Naive thymus-derived CD4-positive, alpha-beta T cell (primary cell): ENCODE measurements at regions not wholly inside any gene's neighbourhood (a gene's known extent, or its start where the extent isn't known, plus 50 kb on each side); places are given as distances from the start of the nearest gene placed in this dataset.

Experiments used
- ATAC-seq: fragments of 150-1000 bp; cut with Tn5 transposase; 2 replicates; pipeline ENCODE4 v1.10.0; 2021; ENCODE audit warnings: mild to moderate bottlenecking, moderate library complexity
- CTCF ChIA-PET: fragments of 350-600 bp; sonication (Branson Sonifier 250); formaldehyde crosslinking; loops from one replicate; lab custom pipeline; 2021; ENCODE audit warnings: antibody characterized with exemption; lab: Charles Lee
- POLR2A ChIA-PET: fragments of 350-600 bp; sonication (Branson Sonifier 250); formaldehyde crosslinking; loops from one replicate; lab custom pipeline; 2021; ENCODE audit warnings: antibody characterized with exemption, inconsistent platforms; lab: Charles Lee
- DNase-seq, 9 donors: peaks; one replicate each; pipeline versions ENCODE4 v3.0.0 to v3.0.0-alpha.2; 2020 to 2022; ENCODE audit warnings: mixed read lengths in 1 of 9
- H3K27ac ChIP-seq: one replicate; pipeline ENCODE4 v1.7.0; 2013; ENCODE audit warnings: mild to moderate bottlenecking, low read depth, low read length, moderate library complexity
- H3K27me3 ChIP-seq, 2 donors: one replicate each; pipeline ENCODE4 v1.7.0; 2013; ENCODE audit warnings: low read length in 2 of 2, mild to moderate bottlenecking in 2 of 2, moderate library complexity in 2 of 2; ENCODE audit not compliant: control insufficient read depth in 2 of 2, insufficient read depth in 2 of 2
- H3K36me3 ChIP-seq, 3 experiments: 1 replicate in 2 of 3; 2 replicates in 1 of 3; pipeline ENCODE4 v1.7.0; 2013; ENCODE audit warnings: low read length in 3 of 3, mild to moderate bottlenecking in 3 of 3, moderate library complexity in 1 of 3; ENCODE audit not compliant: insufficient read depth in 3 of 3, control insufficient read depth in 2 of 3
- H3K4me1 ChIP-seq, 2 donors: one replicate each; pipeline ENCODE4 v1.7.0; 2013; ENCODE audit warnings: low read length in 2 of 2, mild to moderate bottlenecking in 2 of 2, moderate library complexity in 1 of 2; ENCODE audit not compliant: control insufficient read depth in 2 of 2, insufficient read depth in 2 of 2
- H3K4me3 ChIP-seq: 2 replicates; pipeline ENCODE4 v1.7.0; 2013; ENCODE audit warnings: mild to moderate bottlenecking, low read length
- H3K9me3 ChIP-seq, 3 experiments: 1 replicate in 2 of 3; 2 replicates in 1 of 3; pipeline ENCODE4 v1.7.0; 2013; ENCODE audit warnings: low read length in 3 of 3; ENCODE audit not compliant: control insufficient read depth in 2 of 3
- H3K27ac Mint-ChIP-seq, 9 donors: one replicate each; pipeline ENCODE4 v1.8.0; 2020 to 2022; ENCODE audit warnings: mixed read lengths in 9 of 9, mild to moderate bottlenecking in 8 of 9, moderate library complexity in 5 of 9, inconsistent platforms in 2 of 9
- H3K27me3 Mint-ChIP-seq, 5 donors: one replicate each; pipeline ENCODE4 v1.8.0; 2021 to 2022; ENCODE audit warnings: mixed read lengths in 5 of 5, mild to moderate bottlenecking in 1 of 5
- H3K36me3 Mint-ChIP-seq, 5 donors: one replicate each; pipeline ENCODE4 v1.8.0; 2020 to 2022; ENCODE audit warnings: mixed read lengths in 5 of 5, mild to moderate bottlenecking in 3 of 5, inconsistent platforms in 1 of 5
- H3K4me1 Mint-ChIP-seq, 7 donors: one replicate each; pipeline ENCODE4 v1.8.0; 2020 to 2022; ENCODE audit warnings: mixed read lengths in 7 of 7, mild to moderate bottlenecking in 3 of 7, inconsistent platforms in 1 of 7
- H3K4me3 Mint-ChIP-seq, 10 donors: one replicate each; pipeline ENCODE4 v1.8.0; 2020 to 2022; ENCODE audit warnings: mild to moderate bottlenecking in 10 of 10, mixed read lengths in 10 of 10, moderate library complexity in 6 of 10, inconsistent platforms in 2 of 10
- H3K9me3 Mint-ChIP-seq, 11 donors: one replicate each; pipeline ENCODE4 v1.8.0; 2020 to 2022; ENCODE audit warnings: mixed read lengths in 11 of 11, mild to moderate bottlenecking in 4 of 11, inconsistent platforms in 1 of 11, moderate library complexity in 1 of 11
- intact Hi-C, 2 donors: fragments of 100-400 bp; cut with micrococcal nuclease; formaldehyde crosslinking; loops; one replicate each; pipeline ENCODE4 v1.15.1; 2023

GRCh38 chr4:33467291-33467690 lies 2747.1 kb downstream of the PCDH7 start:
- peaks cover 0 to 14% (median 6%) of the 10 kb centered on the region in 11 donors for H3K9me3 Mint-ChIP-seq
- H3K27ac ChIP-seq = no peak overlapping the region
- DNase-seq (no peak), ATAC-seq (no peak)
- H3K4me3 Mint-ChIP-seq = no peak overlapping the region
- H3K27me3 Mint-ChIP-seq = no peaks in the 10 kb centered on the region
- no peaks in the 10 kb centered on the region for H3K4me1 Mint-ChIP-seq
- no peaks in the 10 kb centered on the region for H3K27me3 ChIP-seq
- no peak overlapping the region for H3K27ac Mint-ChIP-seq
- intact Hi-C loops = no loop called here
- H3K36me3 ChIP-seq = no peaks in the 10 kb centered on the region
- H3K4me3 ChIP-seq = no peak overlapping the region
- POLR2A ChIA-PET = no interaction called here
- H3K4me1 ChIP-seq = no peaks in the 10 kb centered on the region
- CTCF ChIA-PET = interaction anchor here (1.2 kb wide), 1 partner anchor 11 kb away, joined by 3 read pairs; no protein-coding TSS in a partner anchor
- peaks cover 0 to 3% (median 0%) of the 10 kb centered on the region in 3 experiments for H3K9me3 ChIP-seq
- no peaks in the 10 kb centered on the region for H3K36me3 Mint-ChIP-seq

GRCh38 chr4:33470805-33471204 lies 2750.6 kb downstream of the PCDH7 start:
- ChIA-PET POLR2A (no interaction called here), CTCF (no interaction called here)
- Mint-ChIP-seq H3K36me3 (no peaks in the 10 kb centered on the region), H3K9me3 (peaks cover 0 to 13% (median 7%) of the 10 kb centered on the region in 11 donors), H3K4me1 (no peaks in the 10 kb centered on the region), H3K27ac (no peak overlapping the region), H3K27me3 (no peaks in the 10 kb centered on the region), H3K4me3 (no peak overlapping the region)
- ATAC-seq (no peak), DNase-seq (no peak)
- Histone ChIP-seq H3K4me3 (no peak overlapping the region), H3K9me3 (peaks cover 0 to 3% (median 0%) of the 10 kb centered on the region in 3 experiments), H3K27me3 (no peaks in the 10 kb centered on the region), H3K36me3 (no peaks in the 10 kb centered on the region), H3K27ac (no peak overlapping the region), H3K4me1 (no peaks in the 10 kb centered on the region)
- intact Hi-C loops = no loop called here

- Histone ChIP-seq H3K27me3 (no peaks in the 10 kb centered on the region), H3K4me3 (no peak overlapping the region), H3K36me3 (no peaks in the 10 kb centered on the region), H3K27ac (no peak overlapping the region), H3K9me3 (no peaks in the 10 kb centered on the region), H3K4me1 (no peaks in the 10 kb centered on the region)
- Mint-ChIP-seq H3K27ac (no peak overlapping the region), H3K9me3 (peaks cover 0 to 21% (median 6%) of the 10 kb centered on the region in 11 donors), H3K36me3 (no peaks in the 10 kb centered on the region), H3K27me3 (no peaks in the 10 kb centered on the region), H3K4me3 (no peak overlapping the region), H3K4me1 (no peaks in the 10 kb centered on the region)
- ATAC-seq (no peak), DNase-seq (no peak)
- intact Hi-C loops = no loop called here
- CTCF ChIA-PET = interaction anchor here (0.6 kb wide), 1 partner anchor 10 kb away, joined by 3 read pairs; no protein-coding TSS in a partner anchor
- POLR2A ChIA-PET = no interaction called here
These were observed 2757.5 kb downstream of the PCDH7 start for GRCh38 chr4:33477715-33478114.

- DNase-seq (no peak), ATAC-seq (no peak)
- Mint-ChIP-seq H3K4me1 (no peaks in the 10 kb centered on the region), H3K27ac (no peak overlapping the region), H3K4me3 (no peak overlapping the region), H3K27me3 (no peaks in the 10 kb centered on the region), H3K9me3 (peaks cover 2 to 13% (median 8%) of the 10 kb centered on the region in 11 donors), H3K36me3 (no peaks in the 10 kb centered on the region)
- H3K9me3 ChIP-seq = no peaks in the 10 kb centered on the region
- ChIA-PET POLR2A (no interaction called here), CTCF (no interaction called here)
- H3K4me1 ChIP-seq = no peaks in the 10 kb centered on the region
- intact Hi-C loops = no loop called here
- H3K4me3 ChIP-seq = no peak overlapping the region
- H3K36me3 ChIP-seq = no peaks in the 10 kb centered on the region
- H3K27ac ChIP-seq = no peak overlapping the region
- H3K27me3 ChIP-seq = no peaks in the 10 kb centered on the region
These were observed 2761.5 kb downstream of the ARAP2 start for GRCh38 chr4:33482773-33483172.

GRCh38 chr4:33485111-33485510 lies 2759.2 kb downstream of the ARAP2 start:
- ATAC-seq = no peak
- no peaks in the 10 kb centered on the region for H3K4me1 Mint-ChIP-seq
- H3K36me3 Mint-ChIP-seq = no peaks in the 10 kb centered on the region
- ChIA-PET CTCF (no interaction called here), POLR2A (no interaction called here)
- Histone ChIP-seq H3K4me1 (no peaks in the 10 kb centered on the region), H3K36me3 (no peaks in the 10 kb centered on the region), H3K27me3 (no peaks in the 10 kb centered on the region), H3K27ac (no peak overlapping the region), H3K4me3 (no peak overlapping the region), H3K9me3 (no peaks in the 10 kb centered on the region)
- no peak for DNase-seq
- intact Hi-C loops = no loop called here
- H3K9me3 Mint-ChIP-seq = peaks cover 2 to 16% (median 8%) of the 10 kb centered on the region in 11 donors
- no peaks in the 10 kb centered on the region for H3K27me3 Mint-ChIP-seq
- no peak overlapping the region for H3K27ac Mint-ChIP-seq
- H3K4me3 Mint-ChIP-seq = no peak overlapping the region

- Histone ChIP-seq H3K36me3 (no peaks in the 10 kb centered on the region), H3K27me3 (no peaks in the 10 kb centered on the region), H3K4me1 (no peaks in the 10 kb centered on the region), H3K9me3 (peaks cover 0 to 3% (median 0%) of the 10 kb centered on the region in 3 experiments), H3K27ac (no peak overlapping the region), H3K4me3 (no peak overlapping the region)
- H3K27me3 Mint-ChIP-seq = no peaks in the 10 kb centered on the region
- no peaks in the 10 kb centered on the region for H3K4me1 Mint-ChIP-seq
- H3K36me3 Mint-ChIP-seq = no peaks in the 10 kb centered on the region
- peaks cover 0 to 12% (median 2%) of the 10 kb centered on the region in 11 donors for H3K9me3 Mint-ChIP-seq
- ChIA-PET POLR2A (no interaction called here), CTCF (no interaction called here)
- intact Hi-C loops = no loop called here
- ATAC-seq (no peak), DNase-seq (no peak)
- no peak overlapping the region for H3K27ac Mint-ChIP-seq
- H3K4me3 Mint-ChIP-seq = no peak overlapping the region
These were observed 2751.1 kb downstream of the ARAP2 start for GRCh38 chr4:33493231-33493630.

GRCh38 chr4:33494150-33494549 lies 2750.2 kb downstream of the ARAP2 start:
- H3K27me3 Mint-ChIP-seq = no peaks in the 10 kb centered on the region
- H3K4me1 ChIP-seq = no peaks in the 10 kb centered on the region
- H3K27me3 ChIP-seq = no peaks in the 10 kb centered on the region
- H3K27ac Mint-ChIP-seq = no peak overlapping the region
- ATAC-seq = no peak
- peaks cover 0 to 16% (median 5%) of the 10 kb centered on the region in 11 donors for H3K9me3 Mint-ChIP-seq
- H3K36me3 ChIP-seq = no peaks in the 10 kb centered on the region
- H3K4me1 Mint-ChIP-seq = no peaks in the 10 kb centered on the region
- no peak overlapping the region for H3K4me3 Mint-ChIP-seq
- intact Hi-C loops = no loop called here
- no peaks in the 10 kb centered on the region for H3K36me3 Mint-ChIP-seq
- H3K27ac ChIP-seq = no peak overlapping the region
- CTCF ChIA-PET = no interaction called here
- H3K9me3 ChIP-seq = peaks cover 0 to 3% (median 0%) of the 10 kb centered on the region in 3 experiments
- no peak for DNase-seq
- POLR2A ChIA-PET = no interaction called here
- no peak overlapping the region for H3K4me3 ChIP-seq
